Prostate gland (tissue), 2 donors: ENCODE measurements at regions not wholly inside any gene's neighbourhood (a gene's known extent, or its start where the extent isn't known, plus 50 kb on each side); places are given as distances from the start of the nearest gene placed in this dataset.

ENCODE experiments used
- CTCF ChIP-seq, 4 experiments: fragments of 200-600 bp in 2 of 4; fragments of 450-650 bp in 2 of 4; sonication (generic) in 2 of 4; IDR thresholded peaks; 1 replicate in 3 of 4; 2 replicates in 1 of 4; pipeline ENCODE4 v1.5.1; 2016 to 2019; ENCODE audit warnings: antibody characterized with exemption in 4 of 4, mild to moderate bottlenecking in 2 of 4, moderate library complexity in 2 of 4
- POLR2A ChIP-seq: fragments of 450-650 bp; IDR thresholded peaks from one replicate; pipeline ENCODE4 v1.6.1; 2016; ENCODE audit warnings: antibody characterized with exemption, mild to moderate bottlenecking
- POLR2AphosphoS5 ChIP-seq: sonication (generic); formaldehyde crosslinking; IDR thresholded peaks from one replicate; pipeline ENCODE4 v1.6.1; 2017; ENCODE audit warnings: antibody characterized with exemption

- TF ChIP-seq POLR2A (no peak), CTCF (IDR thresholded peaks at IDR 0.05) (no peak), POLR2AphosphoS5 (no peak)
Observed at GRCh38 chr13:24042710-24043440, 117.6 kb upstream of the SPATA13 start.
